Heart right ventricle (tissue), 16 donors: ENCODE measurements at regions not wholly inside any gene's neighbourhood (a gene's known extent, or its start where the extent isn't known, plus 50 kb on each side); places are given as distances from the start of the nearest gene placed in this dataset.

Experiments used
- ATAC-seq, 8 donors: fragments of 200-7000 bp; cut with Tn5 transposase; one replicate each; pipeline ENCODE4 v1.9.1; 2020; ENCODE audit warnings: mild to moderate bottlenecking in 8 of 8, moderate library complexity in 8 of 8, moderate number of reproducible peaks in 1 of 8
- DNase-seq, 2 donors: peaks; one replicate each; pipeline ENCODE4 v3.0.0-alpha.2; 2020
- H3K27ac ChIP-seq, 10 donors: fragments of 200-600 bp; sonication (generic) in 2 of 10; one replicate each; pipeline versions ENCODE4 v1.5.0 to v1.8.0; 2020 to 2022; ENCODE audit warnings: mild to moderate bottlenecking in 3 of 10
- H3K27me3 ChIP-seq, 7 donors: fragments of 200-600 bp; one replicate each; pipeline ENCODE4 v1.8.0; 2021 to 2022; ENCODE audit warnings: mild to moderate bottlenecking in 2 of 7
- H3K36me3 ChIP-seq, 9 donors: fragments of 200-600 bp; sonication (generic) in 1 of 9; one replicate each; pipeline versions ENCODE4 v1.5.0 to v1.8.0; 2020 to 2022; ENCODE audit warnings: mild to moderate bottlenecking in 2 of 9
- H3K4me1 ChIP-seq, 9 donors: fragments of 200-600 bp; sonication (generic) in 1 of 9; one replicate each; pipeline versions ENCODE4 v1.5.0 to v1.8.0; 2020 to 2022; ENCODE audit warnings: mild to moderate bottlenecking in 4 of 9
- H3K4me3 ChIP-seq, 10 donors: fragments of 200-600 bp; sonication (generic) in 2 of 10; one replicate each; pipeline versions ENCODE4 v1.5.0 to v1.8.0; 2020 to 2022; ENCODE audit warnings: mild to moderate bottlenecking in 7 of 10, moderate library complexity in 2 of 10
- H3K9me3 ChIP-seq, 11 donors: fragments of 200-600 bp in 10 of 11; sonication (generic) in 2 of 11; one replicate each; pipeline versions ENCODE4 v1.5.0 to v1.8.0; 2013 to 2022; ENCODE audit warnings: mild to moderate bottlenecking in 2 of 11, control low read depth in 1 of 11, moderate library complexity in 1 of 11
- WGBS, 2 donors: extraction: QIAGEN DNeasy Blood & Tissue Kit; methylation state at CpG; one replicate each; pipeline ENCODE4 v1.1.7; 2013; ENCODE audit warnings: inconsistent platforms in 1 of 2; 5-methylcytosine and 5-hydroxymethylcytosine counted together
- intact Hi-C, 10 donors: fragments of 100-400 bp; cut with DNase I; formaldehyde crosslinking; loops; one replicate each; pipeline versions ENCODE4 v1.11.1 to v1.14.2; 2022
- TF ChIP-seq, protein P1 (sequence below), 9 donors: fragments of 200-600 bp; sonication (generic) in 2 of 9; IDR thresholded peaks; one replicate each; pipeline versions ENCODE4 v1.5.0 to v1.8.0; 2021 to 2022; ENCODE audit warnings: antibody characterized with exemption in 9 of 9, mild to moderate bottlenecking in 5 of 9, moderate library complexity in 1 of 9
- donor health status: Arrhythmogenic right ventricular cardiomyopathy.
- donor health status: ischemic (EF 13 %, LVEDD 7.1; RV severe dilation, severe dysfunction).
- donor health status: healthy with polysubstance abuse.
- donor health status: DM: no; HTN: yes; CAD: no.
- donor health status: DM: no; HTN: no; CAD: no.
- donor health status: ischemic (EF 25% LVEDD 6.9; RV normal size, moderate dysfunction).
- donor health status: ischemic (EF 25% LVEDD 5.7; RV mildly dilated, moderate dysfunction).
- donor health status: healthy.
- donor health status: DM: yes; HTN: yes; CAD: no.
- donor health status: Ischemic cardiomyopathy.
- donor health status: ischemic (EF 35%, LVEDD 5.7; RV mildly dilated, moderate dysfunction).
- donor health status: nonischemic (EF 11% LVEDD 7.7; RV severe dilation, severe dysfunction).
- donor health status: DM: yes; HTN: yes; CAD: no.
- donor health status: PGD.
- donor health status: ischemic (EF 29% LVEDD 5.4; RV normal size, mild dysfunction).
- donor health status: nonischemic (EF 23%, LVEDD 6.1; RV moderate dilation, normal function).

- Histone ChIP-seq H3K9me3 (peaks cover 0 to 31% (median 8%) of the 10 kb centered on the region in 11 donors), H3K27ac (no peak overlapping the region), H3K36me3 (no peaks in the 10 kb centered on the region), H3K27me3 (no peaks in the 10 kb centered on the region), H3K4me3 (no peak overlapping the region), H3K4me1 (no peaks in the 10 kb centered on the region)
- 32 to 42% methylated on average over 1 of the region's 1 CpG for WGBS, 2 donors
- TF ChIP-seq, protein P1, sequence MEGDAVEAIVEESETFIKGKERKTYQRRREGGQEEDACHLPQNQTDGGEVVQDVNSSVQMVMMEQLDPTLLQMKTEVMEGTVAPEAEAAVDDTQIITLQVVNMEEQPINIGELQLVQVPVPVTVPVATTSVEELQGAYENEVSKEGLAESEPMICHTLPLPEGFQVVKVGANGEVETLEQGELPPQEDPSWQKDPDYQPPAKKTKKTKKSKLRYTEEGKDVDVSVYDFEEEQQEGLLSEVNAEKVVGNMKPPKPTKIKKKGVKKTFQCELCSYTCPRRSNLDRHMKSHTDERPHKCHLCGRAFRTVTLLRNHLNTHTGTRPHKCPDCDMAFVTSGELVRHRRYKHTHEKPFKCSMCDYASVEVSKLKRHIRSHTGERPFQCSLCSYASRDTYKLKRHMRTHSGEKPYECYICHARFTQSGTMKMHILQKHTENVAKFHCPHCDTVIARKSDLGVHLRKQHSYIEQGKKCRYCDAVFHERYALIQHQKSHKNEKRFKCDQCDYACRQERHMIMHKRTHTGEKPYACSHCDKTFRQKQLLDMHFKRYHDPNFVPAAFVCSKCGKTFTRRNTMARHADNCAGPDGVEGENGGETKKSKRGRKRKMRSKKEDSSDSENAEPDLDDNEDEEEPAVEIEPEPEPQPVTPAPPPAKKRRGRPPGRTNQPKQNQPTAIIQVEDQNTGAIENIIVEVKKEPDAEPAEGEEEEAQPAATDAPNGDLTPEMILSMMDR (IDR thresholded peaks at IDR 0.05), result no peak
- no peak for ATAC-seq
- intact Hi-C loops, result no loop called here
- DNase-seq, result no peak
These were observed 172.2 kb upstream of the RRP15 start for GRCh38 chr1:218112862-218113261.

GRCh38 chr1:218123968-218124367 lies 161.1 kb upstream of the RRP15 start:
- DNase-seq (no peak), ATAC-seq (no peak)
- Histone ChIP-seq H3K9me3 (no peaks in the 10 kb centered on the region), H3K4me3 (no peak overlapping the region), H3K27me3 (no peaks in the 10 kb centered on the region), H3K4me1 (no peaks in the 10 kb centered on the region), H3K36me3 (no peaks in the 10 kb centered on the region), H3K27ac (no peak overlapping the region)
- TF ChIP-seq, protein P1 (IDR thresholded peaks at IDR 0.05), result no peak
- 41 to 48% methylated on average over 4 of the region's 4 CpGs for WGBS, 2 donors
- intact Hi-C loops, result no loop called here

GRCh38 chr1:218135371-218135770 lies 149.7 kb upstream of the RRP15 start:
- H3K4me1 ChIP-seq, result no peaks in the 10 kb centered on the region
- H3K4me3 ChIP-seq, result no peak overlapping the region
- WGBS, 2 donors, result 80 to 90% methylated on average over 6 of the region's 6 CpGs
- TF ChIP-seq, protein P1 (IDR thresholded peaks at IDR 0.05), result no peak
- ATAC-seq (no peak), DNase-seq (no peak)
- intact Hi-C loops, result no loop called here
- no peaks in the 10 kb centered on the region for H3K36me3 ChIP-seq
- peaks cover 0 to 19% (median 2%) of the 10 kb centered on the region in 11 donors for H3K9me3 ChIP-seq
- H3K27me3 ChIP-seq, result no peaks in the 10 kb centered on the region
- H3K27ac ChIP-seq, result no peak overlapping the region

DNA sequence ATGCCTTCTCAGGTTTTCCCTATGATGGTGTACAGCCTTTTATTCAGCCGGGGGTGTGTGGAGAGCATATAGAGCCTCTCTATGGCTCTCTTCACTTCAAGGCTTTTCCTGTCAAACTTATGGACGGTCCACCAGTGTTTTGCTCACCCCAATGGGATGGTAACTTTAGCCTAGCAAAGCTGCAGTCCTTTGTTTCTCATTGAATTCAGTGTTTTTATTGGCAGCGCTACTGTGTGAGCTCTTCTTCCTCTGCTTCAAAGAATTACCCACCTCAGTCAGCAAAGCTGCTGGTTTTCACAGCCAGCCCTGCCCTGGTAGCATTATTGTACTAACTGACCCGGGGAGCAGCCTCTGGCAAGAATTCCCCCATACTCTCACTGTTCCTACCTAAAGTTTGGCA lies 145.3 kb upstream of the RRP15 start:
- ATAC-seq (no peak), DNase-seq (no peak)

More for the DNA sequence above, 145.3 kb upstream of the RRP15 start:
- H3K9me3 ChIP-seq, result peaks cover 0 to 16% (median 0%) of the 10 kb centered on the region in 11 donors
- H3K4me1 ChIP-seq, result no peaks in the 10 kb centered on the region
- WGBS, 2 donors, result 77 to 78% methylated on average over 4 of the region's 4 CpGs
- TF ChIP-seq, protein P1 (IDR thresholded peaks at IDR 0.05), result no peak
- no peaks in the 10 kb centered on the region for H3K36me3 ChIP-seq
- intact Hi-C loops, result no loop called here
- no peak overlapping the region for H3K27ac ChIP-seq
- H3K4me3 ChIP-seq, result no peak overlapping the region
- H3K27me3 ChIP-seq, result no peaks in the 10 kb centered on the region
